IMR-90 (cell line): ENCODE measurements at regions not wholly inside any gene's neighbourhood (a gene's known extent, or its start where the extent isn't known, plus 50 kb on each side); places are given as distances from the start of the nearest gene placed in this dataset.

Source experiments
- ATAC-seq: fragments of 200-7000 bp; cut with Tn5 transposase; 2 replicates; pipeline ENCODE4 v1.9.1; 2020; ENCODE audit warnings: low read depth, mild to moderate bottlenecking, moderate library complexity
- BruUV-seq: library from RNA; stranded (reverse); fragments of 400-500 nt; replicated peaks from 2 replicates; lab custom pipeline; 2021; lab: Mats Ljungman, UMichigan
- CTCF ChIA-PET: fragments of 300-600 bp; formaldehyde crosslinking; extraction: SDS; loops from one replicate; lab custom pipeline; 2021; ENCODE audit warnings: antibody characterized with exemption; lab: Yijun Ruan, JAX
- POLR2A ChIA-PET: fragments of 300-600 bp; sonication (Branson Sonifier 250); formaldehyde crosslinking; loops from one replicate; lab custom pipeline; 2022; ENCODE audit warnings: antibody characterized with exemption; ENCODE audit not compliant: unreplicated experiment; lab: Charles Lee
- DNase-seq: peaks from one replicate; pipeline ENCODE4 v3.0.0; 2013
- H2AFZ ChIP-seq: replicated peaks from 2 replicates; pipeline ENCODE3; 2013; ENCODE audit warnings: low read length, mild to moderate bottlenecking; ENCODE audit not compliant: poor library complexity
- H2AK5ac ChIP-seq: 2 replicates; pipeline ENCODE4 v1.6.1; 2013; ENCODE audit warnings: low read depth, low read length, inconsistent platforms
- H2AK9ac ChIP-seq: replicated peaks from 2 replicates; pipeline ENCODE3; 2013; ENCODE audit warnings: mild to moderate bottlenecking, low read depth, low read length, moderate library complexity; ENCODE audit not compliant: poor library complexity
- H2BK120ac ChIP-seq: 2 replicates; pipeline ENCODE4 v1.6.1; 2013; ENCODE audit warnings: low read depth, low read length, inconsistent platforms
- H2BK15ac ChIP-seq: 3 replicates; pipeline ENCODE4 v1.6.1; 2013; ENCODE audit warnings: low read depth, low read length, inconsistent platforms
- H2BK20ac ChIP-seq: 2 replicates; pipeline ENCODE4 v1.6.1; 2013; ENCODE audit warnings: low read depth, mild to moderate bottlenecking, inconsistent platforms, low read length, moderate library complexity
- H2BK5ac ChIP-seq: 2 replicates; pipeline ENCODE4 v1.6.1; 2013; ENCODE audit warnings: mild to moderate bottlenecking, low read depth, low read length, inconsistent platforms; ENCODE audit not compliant: poor library complexity, severe bottlenecking
- H3K14ac ChIP-seq: replicated peaks from 2 replicates; pipeline ENCODE4 v1.6.1; 2013; ENCODE audit warnings: low read depth, low read length, inconsistent platforms
- H3K18ac ChIP-seq: 2 replicates; pipeline ENCODE4 v1.6.1; 2013; ENCODE audit warnings: low read depth, low read length, control low read depth
- H3K23ac ChIP-seq: 2 replicates; pipeline ENCODE4 v1.6.1; 2013; ENCODE audit warnings: low read depth, low read length, inconsistent platforms
- H3K27ac ChIP-seq: 2 replicates; pipeline ENCODE4 v1.5.1; 2013; ENCODE audit warnings: mild to moderate bottlenecking, control low read depth, low read length; ENCODE audit not compliant: insufficient read depth
- H3K27me3 ChIP-seq: 2 replicates; pipeline ENCODE4 v1.6.1; 2013; ENCODE audit warnings: low read length; ENCODE audit not compliant: control insufficient read depth, insufficient read depth
- H3K36me3 ChIP-seq: 2 replicates; pipeline ENCODE4 v1.6.1; 2013; ENCODE audit warnings: low read length, mixed read lengths; ENCODE audit not compliant: control insufficient read depth, insufficient read depth
- H3K4ac ChIP-seq: 2 replicates; pipeline ENCODE4 v1.6.1; 2013; ENCODE audit warnings: low read depth, low read length, inconsistent platforms
- H3K4me1 ChIP-seq: 2 replicates; pipeline ENCODE4 v1.6.1; 2013; ENCODE audit warnings: low read length, mixed read lengths; ENCODE audit not compliant: control insufficient read depth, insufficient read depth
- H3K4me2 ChIP-seq: 2 replicates; pipeline ENCODE4 v1.6.1; 2013; ENCODE audit warnings: low read depth, mild to moderate bottlenecking, control low read depth, low read length, moderate library complexity
- H3K4me3 ChIP-seq: 2 replicates; pipeline ENCODE4 v1.5.1; 2013; ENCODE audit warnings: low read depth, mild to moderate bottlenecking, control low read depth, low read length, moderate library complexity; ENCODE audit not compliant: insufficient read depth
- H3K56ac ChIP-seq: 2 replicates; pipeline ENCODE4 v1.6.1; 2013; ENCODE audit warnings: low read length, inconsistent platforms; ENCODE audit not compliant: insufficient read depth; ENCODE audit errors: extremely low read depth
- H3K79me1 ChIP-seq, 2 experiments: 2 replicates each; pipeline ENCODE4 v1.6.1; 2013; ENCODE audit warnings: low read length in 2 of 2, inconsistent platforms in 1 of 2, low read depth in 1 of 2
- H3K9ac ChIP-seq: 2 replicates; pipeline ENCODE4 v1.6.1; 2013; ENCODE audit warnings: low read depth, low read length, control low read depth
- H3K9me1 ChIP-seq: 2 replicates; pipeline ENCODE4 v1.6.1; 2013; ENCODE audit warnings: low read length, inconsistent platforms; ENCODE audit not compliant: insufficient read depth
- H3K9me3 ChIP-seq: 2 replicates; pipeline ENCODE4 v1.6.1; 2013; ENCODE audit warnings: low read length; ENCODE audit not compliant: control insufficient read depth, insufficient read depth
- H4K20me1 ChIP-seq: 2 replicates; pipeline ENCODE4 v1.6.1; 2013; ENCODE audit warnings: low read length, inconsistent platforms; ENCODE audit not compliant: insufficient read depth
- H4K5ac ChIP-seq: 2 replicates; pipeline ENCODE4 v1.6.1; 2013; ENCODE audit warnings: mild to moderate bottlenecking, low read depth, low read length, control low read depth
- H4K8ac ChIP-seq, 2 experiments: 2 replicates each; pipeline ENCODE4 v1.6.1; 2013; ENCODE audit warnings: low read depth in 2 of 2, low read length in 2 of 2, control low read depth in 1 of 2, inconsistent platforms in 1 of 2
- H4K91ac ChIP-seq: 2 replicates; pipeline ENCODE4 v1.6.1; 2013; ENCODE audit warnings: low read depth, low read length, inconsistent platforms; ENCODE audit not compliant: insufficient read depth
- BHLHE40 ChIP-seq: fragments of 150-350 bp; IDR thresholded peaks from 2 replicates; pipeline ENCODE4 v1.6.1; 2016; ENCODE audit warnings: mild to moderate bottlenecking, low read depth, low read length
- CEBPB ChIP-seq: IDR thresholded peaks from 2 replicates; pipeline ENCODE4 v1.6.1; 2012; ENCODE audit warnings: low read depth, low read length, improper control_type of control experiment
- CHD1 ChIP-seq: IDR thresholded peaks from 2 replicates; pipeline ENCODE4 v1.6.1; 2012; ENCODE audit warnings: low read depth, low read length, improper control_type of control experiment
- FOS ChIP-seq: fragments of 150-350 bp; IDR thresholded peaks from 2 replicates; pipeline ENCODE4 v1.6.1; 2016; ENCODE audit warnings: low read depth, low read length
- MAFK ChIP-seq: IDR thresholded peaks from 2 replicates; pipeline ENCODE4 v1.6.1; 2012; ENCODE audit warnings: low read depth, low read length, improper control_type of control experiment
- MAZ ChIP-seq: IDR thresholded peaks from 2 replicates; pipeline ENCODE4 v1.6.1; 2012; ENCODE audit warnings: low read depth, mild to moderate bottlenecking, low read length, improper control_type of control experiment, moderate library complexity, borderline replicate concordance
- MXI1 ChIP-seq: IDR thresholded peaks from 2 replicates; pipeline ENCODE4 v1.6.1; 2012; ENCODE audit warnings: low read depth, mild to moderate bottlenecking, low read length, moderate library complexity, borderline replicate concordance
- NFE2L2 ChIP-seq: fragments of 150-350 bp; IDR thresholded peaks from 2 replicates; pipeline ENCODE4 v1.6.1; 2016; ENCODE audit warnings: low read depth, mild to moderate bottlenecking, low read length
- POLR2A ChIP-seq: IDR thresholded peaks from 2 replicates; pipeline ENCODE4 v1.6.1; 2012; ENCODE audit warnings: mild to moderate bottlenecking, low read depth, low read length
- RAD21 ChIP-seq: IDR thresholded peaks from 2 replicates; pipeline ENCODE4 v1.6.1; 2012; ENCODE audit warnings: low read length, improper control_type of control experiment
- RCOR1 ChIP-seq: IDR thresholded peaks from 2 replicates; pipeline ENCODE4 v1.6.1; 2012; ENCODE audit warnings: mild to moderate bottlenecking, low read length, improper control_type of control experiment; ENCODE audit not compliant: insufficient replicate concordance
- RFX5 ChIP-seq: IDR thresholded peaks from 2 replicates; pipeline ENCODE4 v1.8.0; 2012; ENCODE audit warnings: low read depth, mild to moderate bottlenecking, low read length, moderate library complexity
- SMC3 ChIP-seq: fragments of 150-350 bp; IDR thresholded peaks from 2 replicates; pipeline ENCODE4 v1.6.1; 2016; ENCODE audit warnings: low read depth, mild to moderate bottlenecking, antibody characterized with exemption, low read length, moderate library complexity
- WGBS, 2 experiments: methylation state at CpG; one replicate each; pipeline versions ENCODE4 v1.1.5 to v1.1.7; 2013; ENCODE audit warnings: missing lambda C conversion rate in 2 of 2; ENCODE audit not compliant: insufficient read length in 1 of 2; ENCODE audit errors: extremely low coverage in 2 of 2; 5-methylcytosine and 5-hydroxymethylcytosine counted together
- dilution Hi-C: fragments of 300-500 bp; cut with HindIII; formaldehyde crosslinking; loops from one replicate; pipeline ENCODE4 v1.14.3; 2018; ENCODE audit warnings: low sequenced_read_pairs; ENCODE audit not compliant: unreplicated experiment
- in situ Hi-C: fragments of 300-500 bp; cut with MboI; formaldehyde crosslinking; loops from 3 replicates; pipeline ENCODE4 v1.14.3; 2019; ENCODE audit warnings: low sequenced_read_pairs, inconsistent platforms, mixed read lengths
- intact Hi-C: fragments of 100-400 bp; cut with micrococcal nuclease; formaldehyde crosslinking; loops from 2 replicates; pipeline ENCODE4 v1.10.0; 2022
- TF ChIP-seq, protein P1 (sequence below): fragments of 150-350 bp; IDR thresholded peaks from 2 replicates; pipeline ENCODE4 v1.6.1; 2017; ENCODE audit warnings: mild to moderate bottlenecking, antibody characterized with exemption, low read length, low read depth
- TF ChIP-seq, protein P2 (sequence below): fragments of 150-350 bp; IDR thresholded peaks from 2 replicates; pipeline ENCODE4 v1.6.1; 2016; ENCODE audit warnings: low read depth, mild to moderate bottlenecking, low read length, moderate library complexity, borderline replicate concordance
- TF ChIP-seq, protein P3 (sequence below): conservative IDR thresholded peaks from 2 replicates; pipeline ENCODE4 v1.5.1; 2012; ENCODE audit warnings: mild to moderate bottlenecking, low read depth, low read length, improper control_type of control experiment

DNA sequence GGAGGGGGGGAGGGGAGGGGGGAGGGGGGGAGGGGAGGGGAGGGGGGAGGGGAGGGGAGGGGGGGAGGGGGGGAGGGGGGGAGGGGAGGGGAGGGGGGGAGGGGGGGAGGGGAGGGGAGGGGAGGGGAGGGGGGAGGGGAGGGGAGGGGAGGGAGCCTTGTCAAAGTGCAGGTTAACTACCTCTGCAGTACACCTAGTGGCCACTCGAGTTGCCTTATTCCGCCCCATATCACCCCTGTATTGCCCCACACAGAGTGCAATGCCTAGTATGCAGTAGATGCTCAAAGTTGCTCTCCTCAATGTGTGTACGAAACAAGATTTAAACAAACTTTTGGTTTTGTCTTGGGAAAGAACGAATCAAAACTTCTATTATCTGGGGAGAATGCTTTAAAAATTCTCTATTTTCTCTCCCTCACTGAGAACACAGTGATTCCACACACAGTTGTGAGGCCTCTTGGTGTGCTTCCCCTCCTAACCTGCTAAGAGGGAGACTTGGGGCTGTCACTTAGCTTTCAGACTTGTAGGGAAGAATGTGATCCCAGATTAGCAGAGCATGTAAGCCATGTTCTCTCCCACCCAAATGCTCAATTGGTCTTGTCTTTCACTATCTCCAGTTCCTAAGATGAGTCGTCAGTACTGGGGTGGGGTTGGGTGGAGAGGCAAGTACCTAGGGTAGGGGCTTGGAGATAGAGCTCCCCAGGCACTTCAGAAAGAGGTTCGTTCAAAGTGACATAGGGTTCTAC, 79.7 kb upstream of the MAP10 start:
- Histone ChIP-seq H2AK5ac (no peak overlapping the region), H2BK20ac (no peak overlapping the region), H2AFZ (no peak overlapping the region), H4K91ac (no peak overlapping the region), H3K23ac (no peak overlapping the region), H3K27me3 (peaks cover 5% of the 10 kb centered on the region), H2BK5ac (no peak overlapping the region), H3K27ac (no peak overlapping the region), H3K9ac (no peak overlapping the region), H3K14ac (no peak overlapping the region), H3K79me1 (no peaks in the 10 kb centered on the region), H3K4me3 (no peak overlapping the region), H2AK9ac (no peak overlapping the region), H3K36me3 (no peaks in the 10 kb centered on the region), H3K4ac (no peak overlapping the region), H3K56ac (no peak overlapping the region), H4K8ac (no peak overlapping the region), H3K9me1 (no peaks in the 10 kb centered on the region), H4K20me1 (no peaks in the 10 kb centered on the region), H4K5ac (no peak overlapping the region), H3K18ac (no peak overlapping the region), H2BK15ac (no peak overlapping the region), H3K4me2 (no peak overlapping the region), H3K9me3 (no peaks in the 10 kb centered on the region), H3K4me1 (peaks cover 4% of the 10 kb centered on the region; the same call in 1 of the 2 replicates), H2BK120ac (no peak overlapping the region)
- BruUV-seq = no TSS peak
- intact Hi-C loops (no loop called here), in situ Hi-C loops (no loop called here), dilution Hi-C loops (no loop called here)
- WGBS, 2 experiments = no CpG with 5 or more reads among the region's 6 CpGs
- ChIA-PET CTCF (no interaction called here), POLR2A (no interaction called here)
- no peak for TF ChIP-seq CHD1
- no peak for TF ChIP-seq RFX5
- TF ChIP-seq, protein P1, sequence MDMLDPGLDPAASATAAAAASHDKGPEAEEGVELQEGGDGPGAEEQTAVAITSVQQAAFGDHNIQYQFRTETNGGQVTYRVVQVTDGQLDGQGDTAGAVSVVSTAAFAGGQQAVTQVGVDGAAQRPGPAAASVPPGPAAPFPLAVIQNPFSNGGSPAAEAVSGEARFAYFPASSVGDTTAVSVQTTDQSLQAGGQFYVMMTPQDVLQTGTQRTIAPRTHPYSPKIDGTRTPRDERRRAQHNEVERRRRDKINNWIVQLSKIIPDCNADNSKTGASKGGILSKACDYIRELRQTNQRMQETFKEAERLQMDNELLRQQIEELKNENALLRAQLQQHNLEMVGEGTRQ = no peak
- TF ChIP-seq, protein P2, sequence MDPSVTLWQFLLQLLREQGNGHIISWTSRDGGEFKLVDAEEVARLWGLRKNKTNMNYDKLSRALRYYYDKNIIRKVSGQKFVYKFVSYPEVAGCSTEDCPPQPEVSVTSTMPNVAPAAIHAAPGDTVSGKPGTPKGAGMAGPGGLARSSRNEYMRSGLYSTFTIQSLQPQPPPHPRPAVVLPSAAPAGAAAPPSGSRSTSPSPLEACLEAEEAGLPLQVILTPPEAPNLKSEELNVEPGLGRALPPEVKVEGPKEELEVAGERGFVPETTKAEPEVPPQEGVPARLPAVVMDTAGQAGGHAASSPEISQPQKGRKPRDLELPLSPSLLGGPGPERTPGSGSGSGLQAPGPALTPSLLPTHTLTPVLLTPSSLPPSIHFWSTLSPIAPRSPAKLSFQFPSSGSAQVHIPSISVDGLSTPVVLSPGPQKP = no peak
- TF ChIP-seq NFE2L2 = no peak
- TF ChIP-seq MAFK = no peak
- no peak for TF ChIP-seq FOS
- no peak for TF ChIP-seq POLR2A
- TF ChIP-seq CEBPB = no peak
- TF ChIP-seq MAZ = no peak
- TF ChIP-seq, protein P3, sequence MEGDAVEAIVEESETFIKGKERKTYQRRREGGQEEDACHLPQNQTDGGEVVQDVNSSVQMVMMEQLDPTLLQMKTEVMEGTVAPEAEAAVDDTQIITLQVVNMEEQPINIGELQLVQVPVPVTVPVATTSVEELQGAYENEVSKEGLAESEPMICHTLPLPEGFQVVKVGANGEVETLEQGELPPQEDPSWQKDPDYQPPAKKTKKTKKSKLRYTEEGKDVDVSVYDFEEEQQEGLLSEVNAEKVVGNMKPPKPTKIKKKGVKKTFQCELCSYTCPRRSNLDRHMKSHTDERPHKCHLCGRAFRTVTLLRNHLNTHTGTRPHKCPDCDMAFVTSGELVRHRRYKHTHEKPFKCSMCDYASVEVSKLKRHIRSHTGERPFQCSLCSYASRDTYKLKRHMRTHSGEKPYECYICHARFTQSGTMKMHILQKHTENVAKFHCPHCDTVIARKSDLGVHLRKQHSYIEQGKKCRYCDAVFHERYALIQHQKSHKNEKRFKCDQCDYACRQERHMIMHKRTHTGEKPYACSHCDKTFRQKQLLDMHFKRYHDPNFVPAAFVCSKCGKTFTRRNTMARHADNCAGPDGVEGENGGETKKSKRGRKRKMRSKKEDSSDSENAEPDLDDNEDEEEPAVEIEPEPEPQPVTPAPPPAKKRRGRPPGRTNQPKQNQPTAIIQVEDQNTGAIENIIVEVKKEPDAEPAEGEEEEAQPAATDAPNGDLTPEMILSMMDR = no peak
- no peak for TF ChIP-seq BHLHE40
- TF ChIP-seq RCOR1 = no peak
- TF ChIP-seq RAD21 = no peak
- TF ChIP-seq MXI1 = no peak
- no peak for TF ChIP-seq SMC3
- ATAC-seq (no peak), DNase-seq (no peak)
